ENCODE measurements at regions not wholly inside any gene's neighbourhood (a gene's known extent, or its start where the extent isn't known, plus 50 kb on each side); places are given as distances from the start of the nearest gene placed in this dataset.

DNA sequence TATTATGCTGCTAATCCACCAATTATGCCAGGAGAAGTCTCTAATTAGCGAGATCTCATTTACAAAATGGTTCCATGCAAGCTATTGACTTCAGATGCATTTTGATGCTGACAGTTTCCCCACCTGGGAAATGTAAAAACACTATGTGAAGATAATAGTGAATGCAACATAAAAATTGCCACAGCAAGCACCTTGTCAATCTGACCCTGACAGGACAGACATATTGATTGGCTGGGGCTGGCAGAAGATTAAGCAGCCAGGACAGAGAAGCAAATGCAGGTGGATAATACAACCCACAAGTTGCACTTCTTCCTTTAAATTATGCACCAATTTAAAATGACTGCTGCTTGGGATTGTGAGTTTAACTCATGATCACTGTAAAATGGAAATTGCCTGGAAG lies 642.8 kb upstream of the POT1 start:
- ATAC-seq (ENCODE audit: insufficient number of reproducible peaks, low FRiP score, low read depth) (no peak), DNase-seq (ENCODE audit: low spot score) (no peak)
- Histone ChIP-seq H3K27me3 (replicated peaks; ENCODE audit: insufficient read depth) (no peaks in the 10 kb centered on the region), H3K4me1 (ENCODE audit: control insufficient read depth in 1 of 2, low read depth in 2 of 2) (no peaks in the 10 kb centered on the region), H3K27ac (no peak overlapping the region), H3K4me3 (no peak overlapping the region), H3K9me3 (no peaks in the 10 kb centered on the region), H3K36me3 (no peaks in the 10 kb centered on the region)
- TF ChIP-seq, protein P1, sequence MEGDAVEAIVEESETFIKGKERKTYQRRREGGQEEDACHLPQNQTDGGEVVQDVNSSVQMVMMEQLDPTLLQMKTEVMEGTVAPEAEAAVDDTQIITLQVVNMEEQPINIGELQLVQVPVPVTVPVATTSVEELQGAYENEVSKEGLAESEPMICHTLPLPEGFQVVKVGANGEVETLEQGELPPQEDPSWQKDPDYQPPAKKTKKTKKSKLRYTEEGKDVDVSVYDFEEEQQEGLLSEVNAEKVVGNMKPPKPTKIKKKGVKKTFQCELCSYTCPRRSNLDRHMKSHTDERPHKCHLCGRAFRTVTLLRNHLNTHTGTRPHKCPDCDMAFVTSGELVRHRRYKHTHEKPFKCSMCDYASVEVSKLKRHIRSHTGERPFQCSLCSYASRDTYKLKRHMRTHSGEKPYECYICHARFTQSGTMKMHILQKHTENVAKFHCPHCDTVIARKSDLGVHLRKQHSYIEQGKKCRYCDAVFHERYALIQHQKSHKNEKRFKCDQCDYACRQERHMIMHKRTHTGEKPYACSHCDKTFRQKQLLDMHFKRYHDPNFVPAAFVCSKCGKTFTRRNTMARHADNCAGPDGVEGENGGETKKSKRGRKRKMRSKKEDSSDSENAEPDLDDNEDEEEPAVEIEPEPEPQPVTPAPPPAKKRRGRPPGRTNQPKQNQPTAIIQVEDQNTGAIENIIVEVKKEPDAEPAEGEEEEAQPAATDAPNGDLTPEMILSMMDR (IDR thresholded peaks at IDR 0.05), result no peak

DNA sequence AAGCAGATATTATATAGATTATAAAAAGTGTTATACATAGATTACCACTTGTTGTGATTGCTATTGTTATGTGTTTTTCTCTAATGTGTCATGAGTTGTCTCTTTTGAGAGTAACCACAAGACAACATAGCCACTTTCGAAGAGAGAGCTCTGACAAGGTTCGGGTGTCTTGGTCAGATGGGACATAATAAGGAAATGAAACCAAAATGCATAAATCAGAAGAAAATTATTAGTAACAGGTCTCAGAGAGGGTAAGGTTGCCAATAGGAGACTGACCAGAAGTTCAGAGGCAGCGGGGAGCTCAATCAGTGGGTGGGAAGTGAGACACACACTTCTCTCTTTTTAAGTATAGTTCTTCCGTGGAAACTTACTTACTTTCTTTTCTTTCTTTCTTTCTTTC lies 639.2 kb upstream of the POT1 start:
- Histone ChIP-seq H3K27ac (no peak overlapping the region), H3K36me3 (no peaks in the 10 kb centered on the region), H3K27me3 (replicated peaks; ENCODE audit: insufficient read depth) (no peaks in the 10 kb centered on the region), H3K4me3 (no peak overlapping the region), H3K9me3 (no peaks in the 10 kb centered on the region), H3K4me1 (ENCODE audit: control insufficient read depth in 1 of 2, low read depth in 2 of 2) (no peaks in the 10 kb centered on the region)
- DNase-seq (ENCODE audit: low spot score) (no peak), ATAC-seq (ENCODE audit: insufficient number of reproducible peaks, low FRiP score, low read depth) (no peak)
- TF ChIP-seq, protein P1 (IDR thresholded peaks at IDR 0.05), result no peak

DNA sequence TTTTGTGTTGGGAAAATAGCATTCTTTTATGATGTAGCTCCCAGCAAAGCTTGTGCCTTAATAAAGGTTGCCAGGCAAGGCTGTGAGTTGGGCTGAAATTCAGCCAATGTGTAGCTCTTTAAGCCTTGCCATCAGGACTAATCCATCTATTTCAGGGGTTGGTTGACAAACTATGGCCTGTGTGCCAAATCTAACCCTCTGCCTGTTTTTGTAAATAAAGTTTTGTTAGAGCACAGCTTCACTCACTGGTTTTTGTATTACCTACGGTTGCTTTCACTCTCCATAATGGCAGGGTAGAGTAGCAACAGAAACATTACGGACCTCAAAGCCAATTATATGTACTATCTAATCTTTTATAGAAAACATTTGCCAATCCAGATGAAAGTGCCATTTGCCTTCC lies 638.1 kb upstream of the POT1 start:
- Histone ChIP-seq H3K4me1 (ENCODE audit: control insufficient read depth in 1 of 2, low read depth in 2 of 2) (no peaks in the 10 kb centered on the region), H3K4me3 (no peak overlapping the region), H3K36me3 (no peaks in the 10 kb centered on the region), H3K27ac (no peak overlapping the region), H3K9me3 (no peaks in the 10 kb centered on the region), H3K27me3 (replicated peaks; ENCODE audit: insufficient read depth) (no peaks in the 10 kb centered on the region)
- ATAC-seq (ENCODE audit: insufficient number of reproducible peaks, low FRiP score, low read depth), result no peak
- no peak for DNase-seq (ENCODE audit: low spot score)
- TF ChIP-seq, protein P1 (IDR thresholded peaks at IDR 0.05), result no peak

DNA sequence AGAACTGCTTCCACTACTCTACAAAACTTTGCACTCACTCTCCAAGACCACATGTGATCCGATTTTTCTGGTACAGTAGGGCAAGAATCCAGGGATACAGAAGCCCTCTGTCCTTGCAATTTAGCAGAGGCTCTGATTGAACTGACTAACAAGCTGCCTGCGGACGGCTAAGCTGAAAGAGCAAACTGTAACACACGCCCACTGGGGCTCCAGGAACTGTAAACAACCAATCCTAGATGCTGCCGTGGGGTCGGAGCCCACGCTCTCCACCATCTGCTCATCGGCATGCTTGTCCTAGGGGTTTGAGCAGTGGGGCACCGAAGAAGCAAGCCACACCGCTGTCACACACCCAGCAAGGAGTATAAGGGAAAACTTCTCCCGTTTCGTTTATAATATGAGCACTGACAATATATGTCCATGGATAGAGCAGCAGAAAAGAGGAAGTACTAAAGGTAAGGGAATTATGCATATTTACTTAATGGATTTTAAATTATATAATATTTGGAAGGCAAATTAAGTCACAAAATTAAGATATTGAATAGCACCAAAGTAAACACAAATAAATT lies 634.4 kb upstream of the POT1 start:
- DNase-seq (ENCODE audit: low spot score) (no peak), ATAC-seq (ENCODE audit: insufficient number of reproducible peaks, low FRiP score, low read depth) (no peak)
- no peaks in the 10 kb centered on the region for H3K36me3 ChIP-seq
- no peaks in the 10 kb centered on the region for H3K27me3 ChIP-seq (replicated peaks; ENCODE audit: insufficient read depth)
- H3K4me3 ChIP-seq, result no peak overlapping the region
- H3K9me3 ChIP-seq, result no peaks in the 10 kb centered on the region
- H3K4me1 ChIP-seq (ENCODE audit: control insufficient read depth in 1 of 2, low read depth in 2 of 2), result no peaks in the 10 kb centered on the region
- TF ChIP-seq, protein P1 (IDR thresholded peaks at IDR 0.05), result no peak
- H3K27ac ChIP-seq, result no peak overlapping the region

DNA sequence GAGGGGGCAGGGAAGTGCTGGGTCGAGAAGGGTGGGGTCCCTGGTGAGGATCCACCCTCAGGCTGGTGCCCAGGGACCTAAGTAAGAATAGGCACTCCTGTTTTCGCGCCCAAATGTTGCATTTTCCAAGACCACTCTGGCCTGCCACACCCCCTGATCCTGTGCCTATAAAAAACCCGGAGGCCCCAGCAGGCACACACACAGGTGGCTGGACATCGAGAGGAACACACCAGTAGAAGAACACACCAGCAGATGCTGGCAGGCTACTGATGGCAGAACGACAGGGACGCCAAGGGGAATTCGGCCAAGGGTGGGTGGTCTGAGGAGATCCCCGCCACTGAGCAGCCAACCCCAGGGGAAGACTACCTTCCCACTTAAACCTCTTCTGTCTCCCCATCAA lies 633.9 kb upstream of the POT1 start:
- TF ChIP-seq, protein P1 (IDR thresholded peaks at IDR 0.05), result no peak
- Histone ChIP-seq H3K4me1 (ENCODE audit: control insufficient read depth in 1 of 2, low read depth in 2 of 2) (no peaks in the 10 kb centered on the region), H3K27ac (no peak overlapping the region), H3K4me3 (no peak overlapping the region), H3K36me3 (no peaks in the 10 kb centered on the region), H3K27me3 (replicated peaks; ENCODE audit: insufficient read depth) (no peaks in the 10 kb centered on the region), H3K9me3 (no peaks in the 10 kb centered on the region)
- DNase-seq (ENCODE audit: low spot score) (no peak), ATAC-seq (ENCODE audit: insufficient number of reproducible peaks, low FRiP score, low read depth) (no peak)
